NCI-H1417 treated with DMSO at 0.1 percent for 48 hours (cell line): ENCODE measurements at regions not wholly inside any gene's neighbourhood (a gene's known extent, or its start where the extent isn't known, plus 50 kb on each side); places are given as distances from the start of the nearest gene placed in this dataset.

Experiments used
- DNase-seq: peaks from one replicate; lab custom pipeline; 2025; lab: John Stamatoyannopoulos, UW

GRCh38 chr20:60851826-60852704 lies 400.0 kb upstream of the CDH4 start:
- DNase-seq, result no peak

DNA sequence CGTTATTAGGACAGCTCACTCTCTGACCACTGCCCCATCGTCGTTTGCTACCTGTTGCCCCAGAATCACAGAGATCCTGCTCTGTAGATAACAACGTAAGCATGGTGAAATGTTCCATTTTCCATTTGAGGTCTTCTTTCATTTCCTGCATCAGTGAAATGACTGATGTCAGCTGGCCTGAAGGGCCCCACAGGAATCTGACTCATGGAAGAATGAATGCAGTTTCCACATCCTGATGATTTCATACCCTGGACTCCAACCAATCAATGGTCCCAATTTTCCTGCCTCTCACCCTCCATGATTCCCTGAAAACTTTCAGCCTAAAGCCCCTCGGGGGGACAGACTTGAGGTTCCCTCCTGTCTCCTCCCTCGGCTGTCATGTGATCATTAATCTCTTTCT lies 394.4 kb upstream of the CDH4 start:
- no peak for DNase-seq

DNA sequence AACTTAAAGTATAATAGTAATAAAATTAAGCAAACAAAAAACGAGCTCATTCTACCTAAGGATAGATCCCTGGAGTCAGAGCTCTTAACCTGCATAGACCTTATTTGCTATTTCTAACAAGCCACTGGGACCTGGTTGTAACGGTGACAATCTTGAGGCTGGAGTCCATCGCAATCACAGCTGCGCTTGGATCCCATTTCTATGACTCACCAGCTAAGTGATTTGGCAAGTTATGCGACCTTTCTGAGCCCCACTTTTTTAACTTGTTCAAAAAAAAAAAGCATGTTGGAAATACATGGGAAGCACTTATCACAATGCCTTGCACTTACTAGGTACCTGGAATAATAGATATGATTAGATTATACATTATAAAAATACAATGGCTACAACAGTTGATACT lies 389.5 kb upstream of the CDH4 start:
- DNase-seq, result no peak

GRCh38 chr20:60863548-60863947 lies 388.5 kb upstream of the CDH4 start:
- no peak for DNase-seq

GRCh38 chr20:60867589-60867988 lies 384.5 kb upstream of the CDH4 start:
- DNase-seq, result no peak

GRCh38 chr20:60868316-60868891 lies 383.7 kb upstream of the CDH4 start:
- no peak for DNase-seq

GRCh38 chr20:60869087-60869486 lies 383.0 kb upstream of the CDH4 start:
- no peak for DNase-seq

- DNase-seq, result no peak
Observed at GRCh38 chr20:60869625-60870024, 382.4 kb upstream of the CDH4 start.

DNA sequence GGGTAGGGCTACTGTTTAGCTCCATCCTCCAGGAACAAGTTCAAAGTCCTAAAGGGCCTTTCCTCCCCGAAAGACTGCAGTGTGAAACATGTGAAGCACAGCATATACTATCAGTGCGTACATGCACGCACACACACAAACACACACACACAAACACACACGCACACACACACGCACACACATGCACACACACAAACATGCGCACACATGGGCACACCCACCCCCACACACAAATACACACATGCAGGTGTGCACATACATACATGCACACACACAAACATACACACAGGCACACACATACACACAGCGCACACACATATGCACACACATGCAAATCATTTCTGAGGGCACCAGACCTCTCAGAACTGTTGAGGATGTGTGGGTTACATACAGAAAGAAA lies 382.0 kb upstream of the CDH4 start:
- DNase-seq, result no peak

GRCh38 chr20:60872224-60872623 lies 379.8 kb upstream of the CDH4 start:
- no peak for DNase-seq

GRCh38 chr20:60877071-60877857 lies 374.8 kb upstream of the CDH4 start:
- DNase-seq, result no peak

GRCh38 chr20:60882836-60883235 lies 369.2 kb upstream of the CDH4 start:
- no peak for DNase-seq

GRCh38 chr20:60883496-60883895 lies 368.6 kb upstream of the CDH4 start:
- DNase-seq, result no peak

GRCh38 chr20:60884277-60884676 lies 367.8 kb upstream of the CDH4 start:
- DNase-seq, result no peak

- no peak for DNase-seq
Observed at GRCh38 chr20:60888771-60889170, 363.3 kb upstream of the CDH4 start.

DNA sequence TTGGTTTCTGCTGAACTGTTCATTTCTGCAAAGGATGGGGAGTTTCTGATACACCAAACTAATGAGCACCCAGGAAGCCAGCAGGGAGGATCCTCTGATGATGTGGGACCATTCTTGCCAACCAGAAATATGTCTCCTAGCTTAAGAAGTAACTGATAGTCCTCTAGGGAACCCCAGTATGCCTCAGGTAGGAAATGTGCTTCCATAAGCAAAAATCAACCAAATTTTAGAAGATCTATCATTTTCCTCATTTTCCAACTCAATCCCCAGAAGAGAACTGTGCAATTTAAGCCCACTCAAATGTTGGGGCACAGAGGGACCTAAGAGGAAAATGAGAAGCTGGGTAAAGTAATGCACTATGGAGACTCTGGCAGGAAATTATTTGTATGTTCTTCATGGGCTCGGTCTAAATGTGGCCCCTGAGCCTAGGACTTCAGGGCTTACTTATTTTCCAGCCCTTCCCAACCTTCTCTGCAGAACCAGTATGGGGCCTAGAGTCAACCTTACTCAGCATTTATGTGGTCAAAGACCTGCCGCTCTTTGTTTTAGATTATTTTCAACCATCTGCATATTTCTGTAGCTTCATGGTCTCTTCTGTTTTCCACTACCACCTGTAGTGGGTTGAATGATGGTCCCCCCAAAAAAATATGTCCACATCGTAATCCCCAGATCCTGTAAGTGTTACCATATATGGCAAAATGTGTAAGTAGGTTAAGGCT lies 359.8 kb upstream of the CDH4 start:
- no peak for DNase-seq

- DNase-seq, result no peak
Observed at GRCh38 chr20:60894091-60894490, 358.0 kb upstream of the CDH4 start.

- no peak for DNase-seq
Observed at GRCh38 chr20:60895363-60896079, 356.5 kb upstream of the CDH4 start.

DNA sequence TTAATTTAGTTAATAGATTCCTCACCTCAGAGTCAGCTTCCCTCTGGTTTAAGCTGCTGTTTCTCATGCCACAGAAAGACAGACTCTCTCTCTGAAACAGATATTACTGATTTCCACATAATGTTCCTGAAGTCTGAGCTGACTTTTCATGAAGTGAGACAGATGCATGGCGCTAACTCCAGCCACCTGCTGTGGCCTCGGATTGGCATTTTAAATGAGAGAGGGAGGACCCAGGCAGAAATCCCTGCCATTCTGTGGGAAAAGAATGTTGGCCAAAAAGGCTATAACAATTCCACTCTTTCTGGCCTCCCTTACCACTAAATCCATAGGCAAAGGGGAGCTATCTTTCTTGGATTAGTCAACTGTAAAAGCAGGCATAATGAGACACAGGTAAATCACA lies 354.1 kb upstream of the CDH4 start:
- no peak for DNase-seq

DNA sequence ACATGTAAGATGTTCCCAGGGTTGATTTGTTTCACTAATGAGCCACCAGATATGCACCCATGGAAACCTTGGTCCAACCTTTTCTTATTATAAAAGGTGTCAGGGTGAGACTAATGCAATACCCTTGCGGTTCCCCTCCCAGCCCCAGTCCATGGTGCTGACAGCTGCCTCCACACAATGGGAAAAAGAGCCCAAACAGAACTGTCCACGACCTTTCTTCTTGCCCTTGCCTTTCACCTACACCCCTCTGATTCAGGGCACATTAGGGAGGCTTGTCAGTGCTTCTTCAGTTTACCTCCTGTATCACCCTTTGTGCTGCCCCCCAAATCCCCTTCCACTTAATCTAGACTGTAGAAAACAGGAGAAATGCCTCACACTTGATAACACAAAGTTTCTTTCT lies 352.7 kb upstream of the CDH4 start:
- DNase-seq, result no peak

DNA sequence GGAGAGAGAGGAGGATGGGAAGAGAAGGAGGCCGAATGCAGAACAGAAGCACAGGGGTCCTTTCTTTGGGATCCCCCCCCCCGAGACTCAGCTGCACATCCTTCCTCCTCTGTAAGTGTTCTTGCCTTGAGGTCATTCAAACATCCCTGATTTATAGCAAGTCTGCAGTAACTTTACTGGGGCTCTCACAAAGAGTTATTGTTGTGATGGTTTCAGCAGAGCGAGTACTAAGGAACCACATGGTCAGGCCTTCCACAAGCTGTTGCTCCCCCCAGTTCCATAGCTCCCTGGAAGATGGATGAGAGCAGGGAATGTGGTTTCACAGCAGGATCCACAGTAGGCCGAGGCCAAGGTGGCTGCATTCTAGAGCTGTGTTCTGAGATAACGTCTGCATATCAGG lies 351.4 kb upstream of the CDH4 start:
- DNase-seq, result no peak

DNA sequence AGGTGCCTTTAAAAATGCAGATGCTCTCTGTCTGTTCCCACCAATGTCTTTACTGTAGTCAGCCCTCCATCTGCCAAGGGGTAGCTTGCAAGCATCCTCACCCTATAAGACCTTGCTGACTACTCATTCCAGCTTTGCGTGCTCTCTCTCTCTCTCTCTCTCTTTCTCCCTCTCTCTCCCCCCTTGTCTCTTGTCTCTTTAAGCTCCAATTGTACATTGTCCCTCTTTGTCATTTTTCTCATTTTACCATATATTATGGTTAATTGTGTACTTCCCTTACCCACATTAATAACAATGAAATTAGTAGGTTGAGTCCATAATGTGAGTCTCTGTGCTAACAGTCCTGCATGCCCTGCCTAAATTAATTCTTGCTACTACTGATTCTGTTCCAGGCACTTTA lies 350.2 kb upstream of the CDH4 start:
- DNase-seq, result no peak
